NOMO-1 treated with DMSO at 0.1 percent for 48 hours (cell line): ENCODE measurements at regions not wholly inside any gene's neighbourhood (a gene's known extent, or its start where the extent isn't known, plus 50 kb on each side); places are given as distances from the start of the nearest gene placed in this dataset.

Source experiments
- DNase-seq: peaks from one replicate; lab custom pipeline; 2025; ENCODE audit not compliant: unreplicated experiment; lab: John Stamatoyannopoulos, UW

DNA sequence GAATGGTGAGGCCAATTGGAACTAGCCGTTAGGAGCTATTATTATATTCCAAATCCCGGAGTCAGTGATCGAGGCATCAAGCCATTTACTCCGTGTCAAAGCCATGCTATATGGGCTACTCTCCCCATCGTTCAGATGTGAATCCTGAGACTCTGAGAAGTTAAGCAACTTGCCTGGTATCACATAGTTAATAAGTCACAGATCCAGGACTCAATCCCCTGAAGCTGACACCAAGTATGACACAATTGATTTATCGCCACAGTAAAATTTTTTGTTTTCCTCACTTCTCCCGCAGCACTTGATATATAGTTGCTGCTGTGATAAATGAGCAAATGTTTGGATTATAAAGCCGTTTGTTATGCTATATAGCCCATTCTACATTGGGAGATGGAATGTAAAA lies 50.8 kb upstream of the TSHZ2 start:
- no peak for DNase-seq

DNA sequence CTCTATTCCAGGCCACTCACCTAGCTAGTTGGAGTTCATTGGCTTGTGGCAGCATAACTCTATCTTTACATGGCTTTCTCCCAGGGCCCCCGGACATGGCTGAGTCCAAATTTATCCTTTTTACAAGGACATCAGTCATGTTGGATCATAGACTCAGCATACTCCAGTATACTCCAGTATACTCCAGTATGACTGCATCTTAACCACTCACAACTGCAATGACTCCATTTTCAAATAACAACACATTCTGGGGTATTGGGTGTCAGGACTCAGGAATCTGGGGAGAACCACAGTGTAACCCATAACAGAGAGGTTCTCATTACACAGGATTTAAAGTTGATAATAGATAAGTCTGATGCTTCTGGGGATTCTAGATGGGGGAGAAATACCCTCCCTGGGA lies 53.8 kb upstream of the TSHZ2 start:
- DNase-seq, result no peak

DNA sequence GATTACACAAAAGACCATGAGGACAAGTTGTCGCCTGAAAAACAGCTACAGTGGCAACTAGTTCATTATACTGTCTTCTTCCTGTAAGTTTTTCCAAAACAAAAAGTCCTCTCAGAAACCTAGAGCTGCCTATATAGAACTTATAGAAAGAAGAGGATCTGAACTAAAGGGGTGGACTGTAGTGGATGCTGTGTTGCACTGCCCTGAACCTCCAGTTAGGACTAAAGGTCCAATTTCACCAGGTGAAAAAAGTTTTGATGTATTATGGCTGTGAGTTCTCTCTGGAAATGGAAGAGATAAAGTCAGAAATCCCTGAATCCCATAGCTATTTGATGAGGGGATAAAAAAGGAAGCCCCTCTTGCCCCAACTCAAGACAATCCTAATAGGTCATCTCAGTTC lies 56.6 kb upstream of the TSHZ2 start:
- no peak for DNase-seq

DNA sequence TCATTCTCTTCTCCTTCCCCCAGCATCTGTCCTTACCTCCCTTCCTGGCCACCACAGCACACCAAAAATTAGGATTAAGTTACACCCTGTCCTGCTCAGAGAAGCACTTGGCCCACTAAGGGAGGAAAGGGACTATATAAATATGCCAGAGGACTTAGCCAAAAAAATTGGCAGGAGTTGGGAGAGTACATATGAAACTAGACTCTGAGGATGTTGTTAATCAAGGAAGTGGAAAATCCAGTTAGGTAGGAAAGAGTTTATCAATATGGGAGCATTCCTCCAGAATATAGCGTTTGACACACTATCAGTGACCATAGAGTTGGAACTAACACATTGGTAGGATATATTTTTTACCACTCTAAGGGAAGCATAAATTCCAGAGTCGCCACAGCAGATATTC lies 57.3 kb upstream of the TSHZ2 start:
- no peak for DNase-seq

DNA sequence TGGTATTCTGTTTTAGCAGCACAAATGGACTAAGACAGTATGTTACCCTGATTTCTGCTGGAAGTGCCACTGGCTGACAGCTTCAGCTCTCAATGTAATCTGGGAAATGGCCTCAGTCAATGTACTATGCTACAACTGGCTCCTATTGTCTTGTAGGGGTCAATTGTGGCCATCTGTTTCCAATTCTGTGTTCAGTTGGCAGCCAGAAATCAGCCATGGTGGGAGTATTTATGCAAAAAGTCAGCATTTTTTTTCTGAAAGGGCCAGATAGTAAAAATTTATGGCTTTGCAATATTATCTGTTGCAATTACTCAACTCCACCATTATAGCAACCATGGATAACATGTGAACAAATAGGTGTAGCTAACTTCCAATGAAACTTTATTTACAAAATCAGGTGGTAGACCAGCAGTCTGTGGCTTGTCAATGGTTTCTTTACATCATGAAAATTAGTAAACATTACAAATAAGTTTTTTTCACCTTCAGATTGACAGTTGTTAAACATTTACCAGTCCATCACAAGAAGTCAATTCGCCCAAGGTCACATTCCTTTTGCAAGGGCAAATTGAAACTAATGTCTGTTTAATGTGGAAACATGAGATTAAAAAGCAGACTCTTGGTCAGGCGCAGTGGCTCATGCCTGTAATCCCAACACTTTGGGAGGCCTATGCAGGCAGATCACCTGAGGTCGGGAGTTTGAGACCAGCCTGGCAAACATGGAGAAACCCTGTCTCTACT lies 58.3 kb upstream of the TSHZ2 start:
- DNase-seq, result no peak

DNA sequence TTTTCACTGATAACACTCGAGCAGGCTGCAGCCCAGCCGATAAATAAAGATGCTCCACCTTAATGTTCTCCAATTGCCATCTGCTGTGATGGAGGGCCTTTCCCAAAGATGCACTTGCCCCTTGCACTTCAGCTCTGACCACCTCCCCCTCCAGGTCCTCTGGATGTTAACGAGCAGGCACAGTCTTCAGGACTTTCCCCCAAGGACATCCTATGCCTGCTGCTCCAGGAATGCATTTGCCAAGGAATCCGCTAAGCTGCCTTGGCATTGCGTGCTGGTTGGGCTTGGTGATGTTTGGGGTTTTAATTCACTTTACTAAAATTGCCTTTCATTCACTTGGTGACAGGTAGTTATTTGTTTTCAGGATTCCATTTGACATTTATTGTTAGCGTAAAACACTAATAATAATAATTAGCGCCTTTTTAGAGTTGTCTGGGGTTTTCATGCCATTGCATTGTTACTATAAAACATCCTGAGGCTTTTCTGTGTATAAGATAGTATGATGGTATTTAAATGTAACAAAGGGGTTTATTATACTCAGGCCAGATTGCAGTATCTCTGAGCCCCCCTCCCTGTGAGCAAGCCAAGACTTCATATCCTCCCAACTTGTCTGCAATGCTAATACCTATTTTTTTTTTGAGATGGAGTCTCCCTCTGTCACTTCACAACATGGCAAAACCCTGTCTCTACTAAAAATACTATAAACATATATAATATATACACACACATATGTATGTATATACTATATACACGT lies 66.7 kb upstream of the TSHZ2 start:
- DNase-seq, result no peak

DNA sequence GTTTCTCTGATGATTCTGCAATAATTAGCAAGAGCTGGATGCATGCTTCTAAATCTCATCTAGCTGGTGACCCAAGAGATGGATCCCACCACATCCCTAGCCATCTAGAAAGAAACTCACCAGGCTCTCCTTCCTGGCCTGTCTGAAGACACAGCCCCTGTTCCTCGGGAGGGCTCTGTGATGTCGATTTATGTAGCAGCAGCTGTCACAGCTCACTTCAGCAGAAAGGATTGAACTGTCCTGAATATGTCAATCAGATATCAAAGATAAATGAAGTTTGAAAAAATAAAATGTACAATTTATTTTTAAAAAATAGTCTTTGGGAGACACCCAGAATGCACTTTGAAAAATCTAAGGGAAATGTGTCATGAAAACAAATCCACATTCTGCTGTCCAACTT lies 67.3 kb upstream of the TSHZ2 start:
- no peak for DNase-seq

DNA sequence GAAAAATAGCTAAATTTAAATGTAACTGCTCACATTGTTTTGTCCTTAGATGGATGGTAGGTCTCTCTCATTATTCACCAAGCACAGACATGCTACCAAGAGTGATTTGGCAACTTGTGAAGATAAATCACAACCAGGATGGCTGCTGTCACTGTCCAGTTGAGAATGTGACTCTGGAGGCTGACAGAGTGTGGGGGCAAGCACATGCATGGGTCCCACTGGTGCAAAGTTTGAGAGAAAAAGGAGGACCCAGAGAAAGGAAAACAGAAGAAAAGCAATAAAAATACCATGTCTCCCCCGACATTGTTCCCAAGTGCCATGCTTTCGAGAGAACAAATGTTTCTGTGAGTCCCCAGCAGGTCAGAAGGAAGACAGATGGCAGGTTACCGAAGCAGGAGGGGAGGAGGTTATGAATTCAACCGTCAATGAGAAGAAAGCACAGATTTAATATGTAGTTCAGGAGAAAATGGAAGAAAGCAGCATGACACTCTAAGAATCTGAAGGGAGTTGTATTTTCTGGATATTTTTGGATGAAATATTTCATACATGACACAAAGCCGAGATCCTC lies 73.0 kb upstream of the TSHZ2 start:
- no peak for DNase-seq

DNA sequence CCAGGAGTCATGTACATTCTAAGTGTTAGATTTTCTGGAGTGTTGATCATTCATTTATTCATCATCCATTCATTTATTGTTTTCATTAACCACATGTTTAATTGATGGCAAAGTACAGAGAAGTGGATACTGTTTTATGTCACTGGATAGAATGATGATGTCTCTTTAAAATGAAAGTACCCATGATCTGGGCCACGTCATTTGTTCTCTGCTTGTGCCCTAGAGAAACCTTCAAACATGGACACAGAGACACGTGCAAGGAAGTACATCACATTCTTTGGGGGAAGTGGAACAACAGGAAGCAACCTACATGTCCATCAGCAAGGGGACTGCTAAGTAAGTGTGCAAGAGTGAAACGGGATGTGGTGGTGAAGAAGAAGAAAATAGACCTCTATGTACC lies 75.8 kb upstream of the TSHZ2 start:
- DNase-seq, result peak; percentile 24

DNA sequence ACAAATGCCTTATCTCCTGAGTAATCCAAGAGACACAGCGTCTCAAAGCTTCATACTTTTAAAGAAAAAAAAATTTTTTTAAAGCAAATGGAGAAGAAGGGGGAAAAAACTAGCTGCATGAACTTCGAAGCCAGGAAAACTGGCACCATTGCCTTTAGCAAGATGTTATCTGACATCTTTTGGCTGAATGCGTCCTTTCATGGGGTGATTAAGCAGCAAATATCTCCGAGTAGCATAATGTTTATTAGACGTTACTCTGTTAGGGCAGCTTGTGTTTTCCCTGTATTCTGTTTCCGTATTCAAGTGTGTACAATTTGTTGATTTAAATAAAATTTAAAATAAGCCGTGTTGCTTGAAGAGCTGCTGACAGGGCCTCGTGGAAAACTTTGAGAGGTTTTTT lies 76.5 kb upstream of the TSHZ2 start:
- no peak for DNase-seq

DNA sequence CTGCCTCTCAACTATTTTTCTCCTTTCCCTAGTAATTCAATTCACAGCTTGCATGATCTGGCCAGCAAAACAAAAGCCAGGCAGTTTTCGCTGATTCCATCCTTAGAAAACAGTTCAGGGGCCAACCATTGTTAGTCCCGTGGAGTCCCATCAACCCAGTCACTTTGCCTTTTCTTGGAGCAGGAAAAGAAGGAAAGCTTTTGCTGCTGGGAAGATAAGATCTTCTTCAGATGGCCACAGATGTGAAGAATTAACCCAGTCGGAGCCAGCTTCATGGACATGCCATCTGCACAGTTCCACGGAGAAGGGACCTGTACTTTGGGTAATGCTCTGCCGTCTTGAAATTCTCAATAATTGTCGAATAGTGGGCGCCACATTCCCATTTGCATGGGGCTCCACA lies 76.9 kb upstream of the TSHZ2 start:
- no peak for DNase-seq

DNA sequence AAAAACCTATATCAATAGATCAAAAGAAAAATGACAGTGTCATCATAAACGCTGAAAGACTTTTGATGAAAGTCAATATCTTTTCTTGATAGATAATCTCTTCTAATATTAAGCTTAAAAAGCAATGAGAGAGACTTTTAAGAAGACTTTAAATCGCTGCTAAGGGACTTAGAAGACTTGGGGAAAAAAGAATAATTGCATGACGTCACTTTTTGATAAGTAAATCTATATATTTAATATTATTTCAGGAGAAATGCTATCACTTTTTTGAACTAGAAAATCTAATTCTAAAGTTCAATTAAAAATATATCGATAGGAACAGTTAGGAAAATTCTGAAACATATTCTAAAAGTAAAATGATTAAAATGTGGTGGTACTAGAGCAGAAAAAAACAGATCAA lies 78.7 kb upstream of the TSHZ2 start:
- DNase-seq, result no peak

DNA sequence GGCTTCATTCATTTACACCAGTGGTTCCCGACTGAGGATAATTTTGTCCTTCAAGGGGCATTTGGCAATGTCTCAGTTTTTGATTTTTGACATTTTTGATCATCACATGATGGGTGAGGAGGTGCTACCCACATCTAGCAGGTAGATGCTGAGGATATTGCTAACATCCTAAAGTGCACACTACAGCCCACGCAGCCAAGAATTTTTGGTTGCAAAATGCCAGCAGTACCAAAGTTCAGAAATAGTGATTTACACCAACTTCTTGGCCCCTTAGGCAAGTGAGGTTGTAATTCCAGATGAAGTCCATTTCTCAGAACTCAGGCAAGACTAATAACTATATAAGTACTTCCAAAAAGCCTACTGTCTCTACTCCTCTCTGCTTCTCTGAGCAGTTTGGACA lies 80.1 kb upstream of the TSHZ2 start:
- DNase-seq, result no peak

DNA sequence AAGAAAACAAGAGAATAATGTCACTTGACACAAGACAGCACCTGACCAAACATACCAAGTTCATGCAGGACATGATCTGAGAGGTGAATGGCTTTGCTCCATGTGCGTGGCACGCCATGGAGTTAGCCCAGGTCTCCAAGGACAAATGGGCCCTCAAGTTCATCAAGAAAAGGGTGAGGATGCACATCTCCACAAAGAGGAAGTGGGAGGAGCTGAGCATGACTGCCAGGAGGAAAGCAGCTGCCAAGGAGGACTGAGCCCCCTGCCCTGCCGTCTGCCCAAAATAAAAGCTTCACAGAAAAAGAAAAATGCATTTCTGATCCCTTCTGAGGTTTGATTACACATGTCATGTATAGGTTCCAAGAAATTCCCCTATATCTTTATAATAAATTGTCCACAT lies 82.0 kb upstream of the TSHZ2 start:
- DNase-seq, result no peak

DNA sequence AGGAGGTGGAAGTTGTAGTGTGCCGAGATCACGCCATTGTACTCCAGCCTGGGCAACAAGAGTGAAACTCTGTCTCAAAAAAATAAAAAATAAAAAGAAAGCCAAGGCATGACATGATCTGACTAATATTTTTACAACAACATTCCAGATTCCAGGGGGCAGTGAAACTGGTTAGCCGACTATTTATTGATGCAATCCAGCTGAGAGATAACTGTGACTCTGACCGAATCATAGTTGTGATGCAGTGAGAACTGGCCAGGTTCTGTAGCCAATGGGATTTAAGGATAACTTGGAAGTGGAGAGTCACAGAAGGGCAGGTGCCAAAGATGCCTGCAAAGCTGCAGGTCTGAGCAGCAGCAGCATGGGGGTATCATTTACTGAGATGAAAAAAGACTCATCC lies 82.9 kb upstream of the TSHZ2 start:
- no peak for DNase-seq

DNA sequence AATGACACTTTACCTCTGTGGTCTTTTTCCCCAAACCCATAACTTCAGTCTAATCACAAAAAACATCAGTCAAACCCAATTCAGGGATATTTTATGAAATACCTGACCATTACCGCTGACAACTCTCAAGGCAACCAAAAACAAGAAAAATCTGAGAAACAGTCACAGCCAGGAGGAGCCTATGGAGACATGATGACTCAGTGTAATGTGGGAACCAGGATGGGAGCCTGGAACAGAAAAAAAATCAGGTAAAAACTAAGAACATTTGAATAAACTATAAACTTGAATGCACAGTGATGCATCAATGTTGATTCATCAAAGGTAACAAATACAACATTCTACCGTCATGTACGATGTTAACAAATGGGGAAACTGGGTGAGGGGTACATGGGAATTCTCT lies 84.1 kb upstream of the TSHZ2 start:
- no peak for DNase-seq

DNA sequence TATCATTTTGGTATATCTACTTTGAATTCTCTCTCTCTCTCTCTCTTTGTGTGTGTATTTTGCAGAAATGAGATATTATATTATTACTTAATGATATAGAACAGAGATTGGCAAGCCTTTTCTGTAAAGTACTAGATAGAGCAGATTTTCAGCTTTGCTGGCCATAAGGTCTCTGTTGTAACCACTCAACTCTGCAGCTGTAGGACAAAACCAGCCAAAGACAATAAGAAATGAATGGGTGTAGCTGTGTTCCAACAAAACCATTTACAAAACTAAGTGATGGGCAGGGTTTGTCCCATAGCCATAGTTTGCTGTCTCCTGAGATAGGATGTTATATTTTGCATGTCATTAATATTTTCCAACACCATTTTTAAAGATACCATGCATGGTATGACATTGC lies 91.2 kb upstream of the TSHZ2 start:
- no peak for DNase-seq

DNA sequence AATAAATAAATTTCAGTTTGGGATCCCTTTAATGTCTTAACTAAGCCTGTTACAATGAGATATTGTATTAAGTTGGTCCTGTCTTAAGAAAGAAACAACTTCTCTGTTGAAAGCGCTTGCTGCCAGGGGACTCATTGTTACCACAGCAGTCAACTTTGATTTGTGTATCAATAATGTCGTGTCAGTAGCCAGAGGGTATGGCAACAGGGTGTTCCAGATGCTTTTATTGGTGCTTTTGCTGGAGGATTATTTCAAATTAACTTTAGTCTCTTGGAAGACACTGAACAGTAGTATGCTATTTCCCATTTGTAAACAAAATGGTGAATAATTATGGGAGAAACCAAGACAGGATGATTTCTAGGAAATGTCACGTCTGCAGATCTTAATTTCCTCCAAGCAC lies 91.9 kb upstream of the TSHZ2 start:
- DNase-seq, result no peak

DNA sequence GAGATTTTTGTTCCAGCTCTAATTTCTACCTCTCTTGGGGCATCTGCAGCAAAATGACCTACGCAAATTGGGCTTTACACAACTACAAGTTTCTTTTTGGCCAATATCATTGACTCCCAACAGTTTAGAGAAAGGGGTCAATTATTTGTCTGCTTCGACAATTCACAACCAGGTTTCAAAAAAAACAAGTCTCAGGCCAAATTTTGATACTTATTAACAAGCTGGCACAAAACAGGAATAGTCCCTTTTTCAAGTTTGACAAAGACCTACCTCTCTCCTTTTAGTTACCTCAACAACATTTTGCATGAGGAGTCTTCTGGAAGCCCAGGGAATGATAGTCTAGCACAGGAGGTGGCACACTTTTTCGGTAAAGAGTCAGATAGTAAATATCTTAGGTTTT lies 97.9 kb upstream of the TSHZ2 start:
- no peak for DNase-seq

DNA sequence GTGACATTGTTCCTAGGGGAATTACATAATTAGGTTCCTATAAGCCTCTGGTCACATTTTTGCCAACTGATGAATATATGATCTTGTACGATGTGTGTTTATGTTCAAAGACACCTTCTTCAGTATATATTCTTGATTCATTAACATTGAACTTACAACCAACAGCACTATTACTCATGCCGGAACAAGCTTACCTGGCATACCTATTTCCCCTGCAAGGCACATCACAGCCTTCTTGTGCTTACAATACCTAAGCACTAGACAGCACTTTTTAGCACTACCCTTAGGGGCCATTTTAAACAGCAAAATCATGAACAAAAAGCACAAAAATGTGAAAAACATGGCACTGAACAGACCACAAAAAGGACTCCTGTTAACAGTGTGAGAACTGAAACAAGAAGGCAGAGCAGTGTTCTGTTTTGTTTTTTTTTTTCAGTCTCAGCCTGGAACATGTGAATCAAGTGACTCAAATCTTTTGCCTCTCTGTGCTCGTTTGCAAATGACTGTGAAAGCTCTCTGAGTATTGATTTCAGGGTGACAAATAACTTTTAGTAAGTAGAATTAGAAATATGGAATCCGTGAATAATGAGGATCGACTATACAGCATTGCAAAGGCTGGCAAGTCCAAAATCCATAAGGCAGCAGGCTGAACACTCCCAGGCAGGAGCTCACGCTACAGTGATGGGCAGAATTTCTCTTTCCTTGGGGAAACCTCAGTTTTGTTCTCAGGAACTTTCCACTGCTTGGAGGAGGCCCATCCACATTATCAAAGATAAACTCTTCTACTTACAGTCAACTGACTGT lies 102.3 kb upstream of the TSHZ2 start:
- DNase-seq, result no peak

DNA sequence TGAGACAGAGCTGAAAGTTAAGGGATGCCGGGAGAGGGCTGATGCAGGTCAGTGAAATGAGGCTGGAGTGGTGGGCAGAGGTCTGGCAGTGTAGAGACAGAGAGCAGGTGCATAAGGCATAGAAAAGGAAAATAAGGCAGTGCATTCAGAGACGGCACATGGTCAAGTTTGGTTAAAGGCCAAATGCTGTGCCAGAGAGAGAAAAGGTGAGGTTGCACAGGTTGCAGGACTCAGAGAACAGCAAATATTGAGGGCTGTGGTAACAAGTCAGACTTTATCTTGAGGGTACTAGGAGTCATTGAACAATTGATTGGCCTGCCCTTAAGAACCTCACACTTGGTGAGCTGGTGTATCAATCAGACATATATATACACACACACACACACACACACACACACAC lies 102.9 kb upstream of the TSHZ2 start:
- DNase-seq, result no peak

DNA sequence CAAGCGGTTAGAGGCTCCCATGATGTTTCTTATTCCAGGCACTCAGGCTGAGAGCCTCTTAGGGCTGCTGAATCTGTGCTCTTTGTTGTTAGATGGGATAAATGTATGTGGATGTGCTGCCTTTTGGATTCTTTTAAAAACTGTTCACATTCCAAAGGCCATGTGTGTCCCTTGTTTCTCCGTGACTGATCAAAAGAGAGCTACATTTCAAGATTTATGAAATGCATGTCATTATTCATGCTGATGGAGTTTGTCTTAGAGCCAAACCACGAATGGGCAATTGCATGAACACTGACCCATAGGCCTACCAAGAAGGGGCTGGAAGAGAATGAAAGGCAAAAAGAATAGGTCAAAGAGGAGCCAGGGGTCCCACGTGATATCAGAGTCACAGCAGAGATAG lies 104.9 kb upstream of the TSHZ2 start:
- DNase-seq, result no peak
